A673 (cell line): ENCODE measurements at regions not wholly inside any gene's neighbourhood (a gene's known extent, or its start where the extent isn't known, plus 50 kb on each side); places are given as distances from the start of the nearest gene placed in this dataset.

Source experiments
- EZH2 ChIP-seq: fragments of 200-600 bp; sonication (generic); IDR thresholded peaks from 2 replicates; pipeline ENCODE4 v1.6.1; 2017; ENCODE audit warnings: borderline replicate concordance, low read depth, mild to moderate bottlenecking, mixed read lengths, antibody characterized with exemption, low read length; ENCODE audit not compliant: poor library complexity, severe bottlenecking
- TF ChIP-seq, protein P1 (sequence below): fragments of 300-800, 200-600 bp; sonication (generic); conservative IDR thresholded peaks from 2 replicates; pipeline ENCODE4 v1.5.1; 2017; ENCODE audit warnings: low read depth, mild to moderate bottlenecking, antibody characterized with exemption, low read length, moderate library complexity, mixed read lengths

- TF ChIP-seq, protein P1, sequence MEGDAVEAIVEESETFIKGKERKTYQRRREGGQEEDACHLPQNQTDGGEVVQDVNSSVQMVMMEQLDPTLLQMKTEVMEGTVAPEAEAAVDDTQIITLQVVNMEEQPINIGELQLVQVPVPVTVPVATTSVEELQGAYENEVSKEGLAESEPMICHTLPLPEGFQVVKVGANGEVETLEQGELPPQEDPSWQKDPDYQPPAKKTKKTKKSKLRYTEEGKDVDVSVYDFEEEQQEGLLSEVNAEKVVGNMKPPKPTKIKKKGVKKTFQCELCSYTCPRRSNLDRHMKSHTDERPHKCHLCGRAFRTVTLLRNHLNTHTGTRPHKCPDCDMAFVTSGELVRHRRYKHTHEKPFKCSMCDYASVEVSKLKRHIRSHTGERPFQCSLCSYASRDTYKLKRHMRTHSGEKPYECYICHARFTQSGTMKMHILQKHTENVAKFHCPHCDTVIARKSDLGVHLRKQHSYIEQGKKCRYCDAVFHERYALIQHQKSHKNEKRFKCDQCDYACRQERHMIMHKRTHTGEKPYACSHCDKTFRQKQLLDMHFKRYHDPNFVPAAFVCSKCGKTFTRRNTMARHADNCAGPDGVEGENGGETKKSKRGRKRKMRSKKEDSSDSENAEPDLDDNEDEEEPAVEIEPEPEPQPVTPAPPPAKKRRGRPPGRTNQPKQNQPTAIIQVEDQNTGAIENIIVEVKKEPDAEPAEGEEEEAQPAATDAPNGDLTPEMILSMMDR = no peak
- TF ChIP-seq EZH2 = no peak
These were observed 2161.4 kb upstream of the RAG2 start for GRCh38 chr11:38759394-38759793.
